Right atrium auricular region (tissue), 2 donors: ENCODE measurements at regions not wholly inside any gene's neighbourhood (a gene's known extent, or its start where the extent isn't known, plus 50 kb on each side); places are given as distances from the start of the nearest gene placed in this dataset.

Experiments
- DNase-seq: peaks from one replicate; pipeline ENCODE4 v3.0.0-alpha.2; 2019; ENCODE audit warnings: low spot score
- H3K27ac ChIP-seq, 2 donors: fragments of 200-600 bp; sonication (generic); 1 replicate in 1 of 2; 2 replicates in 1 of 2; pipeline ENCODE4 v1.5.1; 2016 to 2019
- H3K27me3 ChIP-seq, 2 donors: fragments of 200-600 bp; sonication (generic); one replicate each; pipeline versions ENCODE4 v1.5.1 to v1.6.0; 2017 to 2019
- H3K36me3 ChIP-seq: fragments of 200-600 bp; sonication (generic); one replicate; pipeline ENCODE4 v1.5.1; 2016
- H3K4me1 ChIP-seq, 2 donors: fragments of 200-600 bp; sonication (generic); one replicate each; pipeline versions ENCODE4 v1.5.1 to v1.6.0; 2017 to 2019
- H3K4me3 ChIP-seq, 2 donors: fragments of 200-600 bp; sonication (generic); 1 replicate in 1 of 2; 2 replicates in 1 of 2; pipeline ENCODE4 v1.5.1; 2017 to 2019; ENCODE audit warnings: mild to moderate bottlenecking in 1 of 2, moderate library complexity in 1 of 2
- H3K9me3 ChIP-seq, 2 donors: fragments of 200-600 bp; sonication (generic); one replicate each; pipeline ENCODE4 v1.5.1; 2019
- CTCF ChIP-seq, 2 donors: fragments of 200-600 bp; sonication (generic); IDR thresholded peaks; one replicate each; pipeline ENCODE4 v1.5.1; 2019; ENCODE audit warnings: antibody characterized with exemption in 2 of 2

- no peak for TF ChIP-seq CTCF (IDR thresholded peaks at IDR 0.05)
- H3K4me3 ChIP-seq, result no peak overlapping the region
- H3K27me3 ChIP-seq, result no peaks in the 10 kb centered on the region
- no peaks in the 10 kb centered on the region for H3K4me1 ChIP-seq
- DNase-seq, result no peak
- no peak overlapping the region for H3K27ac ChIP-seq
- H3K36me3 ChIP-seq, result no peaks in the 10 kb centered on the region
- no peaks in the 10 kb centered on the region for H3K9me3 ChIP-seq
These were observed 214.5 kb downstream of the SNX13 start for GRCh38 chr7:17725821-17726220.

- Histone ChIP-seq H3K9me3 (peaks cover 0 to 9% of the 10 kb centered on the region in 2 donors), H3K27ac (no peak overlapping the region), H3K4me3 (no peak overlapping the region), H3K27me3 (no peaks in the 10 kb centered on the region), H3K4me1 (no peaks in the 10 kb centered on the region), H3K36me3 (no peaks in the 10 kb centered on the region)
- no peak for DNase-seq
- TF ChIP-seq CTCF (IDR thresholded peaks at IDR 0.05), result no peak
These were observed 208.2 kb downstream of the SNX13 start for GRCh38 chr7:17732083-17732482.
